SK-N-SH (cell line): ENCODE measurements at regions not wholly inside any gene's neighbourhood (a gene's known extent, or its start where the extent isn't known, plus 50 kb on each side); places are given as distances from the start of the nearest gene placed in this dataset.

Experiments used
- EZH2phosphoT487 ChIP-seq: fragments of 200-600 bp; sonication (generic); IDR thresholded peaks from 2 replicates; pipeline ENCODE4 v1.6.1; 2017; ENCODE audit warnings: low read depth, mixed run types, mild to moderate bottlenecking, antibody characterized with exemption, moderate library complexity, borderline replicate concordance
- NFIC ChIP-seq: IDR thresholded peaks from 2 replicates; pipeline ENCODE4 v1.4.0; 2012; ENCODE audit warnings: borderline replicate concordance
- POLR2AphosphoS5 ChIP-seq: IDR thresholded peaks from 2 replicates; pipeline ENCODE4 v1.6.1; 2012; ENCODE audit warnings: low read depth, low read length
- TF ChIP-seq, protein P1 (sequence below): fragments of 200-600 bp; sonication (generic); IDR thresholded peaks from 2 replicates; pipeline ENCODE4 v1.6.1; 2017; ENCODE audit warnings: antibody characterized with exemption, mild to moderate bottlenecking, moderate library complexity

- TF ChIP-seq POLR2AphosphoS5 (no peak), NFIC (no peak), EZH2phosphoT487 (no peak)
- TF ChIP-seq, protein P1, sequence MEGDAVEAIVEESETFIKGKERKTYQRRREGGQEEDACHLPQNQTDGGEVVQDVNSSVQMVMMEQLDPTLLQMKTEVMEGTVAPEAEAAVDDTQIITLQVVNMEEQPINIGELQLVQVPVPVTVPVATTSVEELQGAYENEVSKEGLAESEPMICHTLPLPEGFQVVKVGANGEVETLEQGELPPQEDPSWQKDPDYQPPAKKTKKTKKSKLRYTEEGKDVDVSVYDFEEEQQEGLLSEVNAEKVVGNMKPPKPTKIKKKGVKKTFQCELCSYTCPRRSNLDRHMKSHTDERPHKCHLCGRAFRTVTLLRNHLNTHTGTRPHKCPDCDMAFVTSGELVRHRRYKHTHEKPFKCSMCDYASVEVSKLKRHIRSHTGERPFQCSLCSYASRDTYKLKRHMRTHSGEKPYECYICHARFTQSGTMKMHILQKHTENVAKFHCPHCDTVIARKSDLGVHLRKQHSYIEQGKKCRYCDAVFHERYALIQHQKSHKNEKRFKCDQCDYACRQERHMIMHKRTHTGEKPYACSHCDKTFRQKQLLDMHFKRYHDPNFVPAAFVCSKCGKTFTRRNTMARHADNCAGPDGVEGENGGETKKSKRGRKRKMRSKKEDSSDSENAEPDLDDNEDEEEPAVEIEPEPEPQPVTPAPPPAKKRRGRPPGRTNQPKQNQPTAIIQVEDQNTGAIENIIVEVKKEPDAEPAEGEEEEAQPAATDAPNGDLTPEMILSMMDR: no peak
These were observed 484.2 kb upstream of the LRRC4C start for GRCh38 chr11:41943656-41944055.
